ENCODE measurements at regions not wholly inside any gene's neighbourhood (a gene's known extent, or its start where the extent isn't known, plus 50 kb on each side); places are given as distances from the start of the nearest gene placed in this dataset.

GRCh38 chr5:90015584-90016018 lies 394.0 kb downstream of the CETN3 start:
- H3K27ac ChIP-seq = no peak overlapping the region

GRCh38 chr5:90014420-90014819 lies 395.1 kb downstream of the CETN3 start:
- Histone ChIP-seq H3K4me3 (no peak overlapping the region), H3K27ac (no peak overlapping the region)

More at GRCh38 chr5:90015584-90016018, 394.0 kb downstream of the CETN3 start:
- no peak overlapping the region for H3K4me3 ChIP-seq

- Histone ChIP-seq H3K4me3 (no peak overlapping the region), H3K27ac (no peak overlapping the region)
Observed at GRCh38 chr5:90000351-90000750, 409.2 kb downstream of the CETN3 start.

GRCh38 chr5:89998519-89999305 lies 410.8 kb downstream of the CETN3 start:
- no peak overlapping the region for H3K27ac ChIP-seq
- H3K4me3 ChIP-seq = no peak overlapping the region

GRCh38 chr5:89996890-89997289 lies 412.7 kb downstream of the CETN3 start:
- Histone ChIP-seq H3K27ac (no peak overlapping the region), H3K4me3 (no peak overlapping the region)

GRCh38 chr5:89996335-89996734 lies 413.2 kb downstream of the CETN3 start:
- Histone ChIP-seq H3K4me3 (no peak overlapping the region), H3K27ac (no peak overlapping the region)

GRCh38 chr5:89994266-89994665 lies 415.3 kb downstream of the CETN3 start:
- Histone ChIP-seq H3K27ac (no peak overlapping the region), H3K4me3 (no peak overlapping the region)

- no peak overlapping the region for H3K27ac ChIP-seq
Observed at GRCh38 chr5:89992201-89992600, 417.4 kb downstream of the CETN3 start.

GRCh38 chr5:89991592-89991991 lies 418.0 kb downstream of the CETN3 start:
- H3K27ac ChIP-seq = no peak overlapping the region
- no peak overlapping the region for H3K4me3 ChIP-seq

More at GRCh38 chr5:89992201-89992600, 417.4 kb downstream of the CETN3 start:
- no peak overlapping the region for H3K4me3 ChIP-seq

GRCh38 chr5:89989776-89990175 lies 419.8 kb downstream of the CETN3 start:
- no peak overlapping the region for H3K4me3 ChIP-seq
- peak overlapping the region in 3 of 21 experiments; percentile 31 to 51 (median 50) for H3K27ac ChIP-seq

GRCh38 chr5:89988998-89989655 lies 420.4 kb downstream of the CETN3 start:
- no peak overlapping the region for H3K4me3 ChIP-seq
- peak overlapping the region in 7 of 21 experiments; percentile 17 to 51 (median 34) for H3K27ac ChIP-seq

GRCh38 chr5:89988129-89988810 lies 421.3 kb downstream of the CETN3 start:
- Histone ChIP-seq H3K27ac (peak overlapping the region in 6 of 21 experiments; percentile 17 to 51 (median 36)), H3K4me3 (no peak overlapping the region)

GRCh38 chr5:89983216-89983615 lies 426.3 kb downstream of the CETN3 start:
- H3K4me3 ChIP-seq = no peak overlapping the region
- no peak overlapping the region for H3K27ac ChIP-seq

- Histone ChIP-seq H3K4me3 (no peak overlapping the region), H3K27ac (peak overlapping the region in 1 of 21 experiments; percentile 24)
Observed at GRCh38 chr5:89981878-89982773, 427.4 kb downstream of the CETN3 start.

- Histone ChIP-seq H3K27ac (no peak overlapping the region), H3K4me3 (no peak overlapping the region)
Observed at GRCh38 chr5:89981021-89981420, 428.5 kb downstream of the CETN3 start.

- H3K4me3 ChIP-seq = no peak overlapping the region
- no peak overlapping the region for H3K27ac ChIP-seq
Observed at GRCh38 chr5:89973516-89973915, 436.0 kb downstream of the CETN3 start.

- no peak overlapping the region for H3K4me3 ChIP-seq
- H3K27ac ChIP-seq = no peak overlapping the region
Observed at GRCh38 chr5:89972901-89973300, 436.7 kb downstream of the CETN3 start.

GRCh38 chr5:89968958-89969381 lies 440.6 kb downstream of the CETN3 start:
- H3K27ac ChIP-seq = no peak overlapping the region
- H3K4me3 ChIP-seq = no peak overlapping the region

GRCh38 chr5:89967771-89968444 lies 441.6 kb downstream of the CETN3 start:
- H3K27ac ChIP-seq = peak overlapping the region in 1 of 21 experiments; percentile 14
- no peak overlapping the region for H3K4me3 ChIP-seq
